HepG2 (cell line): ENCODE measurements at regions not wholly inside any gene's neighbourhood (a gene's known extent, or its start where the extent isn't known, plus 50 kb on each side); places are given as distances from the start of the nearest gene placed in this dataset.
"Not testable (repeated sequence)": the region's sequence is repeated elsewhere in the genome, so short reads cannot be mapped to it uniquely, and the experiment has no call there.

ENCODE experiments used
- FOXA1 ChIP-seq, 2 experiments: fragments of 450-650 bp in 1 of 2; sonication (generic) in 1 of 2; formaldehyde crosslinking in 1 of 2; IDR thresholded peaks; 2 replicates each; pipeline versions ENCODE4 v1.4.0 to v1.6.1; 2016 to 2020; ENCODE audit warnings: missing genetic modification reagents in 1 of 2
- FOXA3 ChIP-seq: IDR thresholded peaks from 2 replicates; pipeline ENCODE4 v1.6.1; 2016; ENCODE audit warnings: missing genetic modification reagents, missing compliant biosample characterization
- PAXIP1 ChIP-seq: sonication (generic); formaldehyde crosslinking; conservative IDR thresholded peaks from 2 replicates; pipeline ENCODE4 v1.4.0; 2020; ENCODE audit warnings: mild to moderate bottlenecking, missing genetic modification reagents, moderate library complexity
- PRDM10 ChIP-seq: sonication (generic); formaldehyde crosslinking; IDR thresholded peaks from 2 replicates; pipeline ENCODE4 v1.4.0; 2020; ENCODE audit warnings: low read depth, missing genetic modification reagents
- SAP130 ChIP-seq: IDR thresholded peaks from 2 replicates; pipeline ENCODE4 v1.6.1; 2016; ENCODE audit warnings: low read depth

GRCh38 chr12:82634495-82635258, 52.0 kb upstream of the TMTC2 start (continued):
- 0 out of 2 replicates have a peak, but pooled peaks have one; percentile 25 for TF ChIP-seq PAXIP1
- peak; percentile 95 for TF ChIP-seq PRDM10 (CRISPR knock-in tag)
- 0 out of 2 replicates have a peak, but pooled peaks have one; percentile 8 for TF ChIP-seq SAP130 (CRISPR knock-in tag)
- TF ChIP-seq FOXA1 (IDR thresholded peaks at IDR 0.05): not testable (repeated sequence)
- peak; percentile 85 for TF ChIP-seq FOXA1 (CRISPR knock-in tag; IDR thresholded peaks at IDR 0.05)
- TF ChIP-seq FOXA3 (CRISPR knock-in tag): peak; percentile 63
